RWPE2 (cell line): ENCODE measurements at regions not wholly inside any gene's neighbourhood (a gene's known extent, or its start where the extent isn't known, plus 50 kb on each side); places are given as distances from the start of the nearest gene placed in this dataset.

Source experiments
- ATAC-seq: fragments of 200-7000 bp; cut with Tn5 transposase; 3 replicates; pipeline ENCODE4 v1.9.1; 2021; ENCODE audit warnings: low read depth
- DNase-seq: peaks from one replicate; pipeline ENCODE4 v3.0.0-alpha.2; 2020; ENCODE audit warnings: low spot score
- H3K27ac ChIP-seq: fragments of 450-650 bp; 2 replicates; pipeline ENCODE4 v1.5.1; 2017; ENCODE audit warnings: mild to moderate bottlenecking; ENCODE audit not compliant: poor library complexity, severe bottlenecking
- H3K27me3 ChIP-seq: fragments of 250-450 bp; sonication (Bioruptor Pico); 2 replicates; pipeline ENCODE4 v1.5.1; 2021; ENCODE audit warnings: mild to moderate bottlenecking, moderate library complexity; ENCODE audit not compliant: insufficient read depth, poor library complexity, severe bottlenecking
- H3K36me3 ChIP-seq: fragments of 250-450 bp; sonication (Bioruptor Pico); 2 replicates; pipeline ENCODE4 v1.5.1; 2020; ENCODE audit warnings: low read depth, mild to moderate bottlenecking, moderate library complexity
- H3K4me1 ChIP-seq: fragments of 250-450 bp; sonication (Bioruptor Pico); 2 replicates; pipeline ENCODE4 v1.5.1; 2021; ENCODE audit warnings: mild to moderate bottlenecking, moderate library complexity; ENCODE audit not compliant: insufficient read depth, poor library complexity, severe bottlenecking
- H3K4me3 ChIP-seq: fragments of 250-450 bp; sonication (Bioruptor Pico); 2 replicates; pipeline ENCODE4 v1.5.1; 2021; ENCODE audit warnings: mild to moderate bottlenecking, moderate library complexity; ENCODE audit not compliant: severe bottlenecking
- H3K9me3 ChIP-seq: fragments of 250-450 bp; sonication (Bioruptor Pico); 2 replicates; pipeline ENCODE4 v1.5.1; 2021; ENCODE audit warnings: mild to moderate bottlenecking, moderate library complexity; ENCODE audit not compliant: severe bottlenecking
- CTCF ChIP-seq: fragments of 450-650 bp; IDR thresholded peaks from one replicate; pipeline ENCODE4 v1.5.1; 2017; ENCODE audit warnings: mild to moderate bottlenecking, moderate library complexity; ENCODE audit not compliant: poor library complexity, severe bottlenecking

- no peak overlapping the region for H3K27ac ChIP-seq
- ATAC-seq, result no peak
- DNase-seq, result no peak
- H3K27me3 ChIP-seq, result no peaks in the 10 kb centered on the region
- H3K4me1 ChIP-seq, result no peaks in the 10 kb centered on the region
- no peaks in the 10 kb centered on the region for H3K9me3 ChIP-seq
- H3K36me3 ChIP-seq, result no peaks in the 10 kb centered on the region
- no peak for TF ChIP-seq CTCF
- H3K4me3 ChIP-seq, result no peak overlapping the region
These were observed 400.4 kb downstream of the BTBD3 start for GRCh38 chr20:12318043-12318442.

- no peak for TF ChIP-seq CTCF
- H3K4me3 ChIP-seq, result no peak overlapping the region
- H3K27ac ChIP-seq, result no peak overlapping the region
- no peaks in the 10 kb centered on the region for H3K9me3 ChIP-seq
- ATAC-seq (no peak), DNase-seq (no peak)
- H3K4me1 ChIP-seq, result no peaks in the 10 kb centered on the region
- no peaks in the 10 kb centered on the region for H3K27me3 ChIP-seq
- no peaks in the 10 kb centered on the region for H3K36me3 ChIP-seq
These were observed 404.0 kb downstream of the BTBD3 start for GRCh38 chr20:12321736-12322135.

DNA sequence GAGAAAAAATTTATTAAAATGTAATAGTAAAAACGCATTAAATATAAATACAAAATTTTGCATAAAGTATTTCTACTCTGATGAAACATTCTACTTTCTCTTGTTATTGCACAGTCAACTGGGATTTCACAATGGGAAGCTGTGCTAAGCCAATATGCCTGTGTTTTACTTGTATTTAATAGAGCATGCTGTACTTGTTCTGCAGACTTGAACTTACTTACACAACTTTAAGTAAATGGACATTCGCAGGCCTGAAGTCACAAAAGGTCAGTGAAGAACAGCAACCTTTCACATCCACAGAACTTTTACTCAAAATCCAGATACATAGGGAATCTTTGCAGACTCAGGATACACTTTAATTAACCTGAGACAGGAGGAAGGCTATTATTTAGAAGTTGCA lies 409.5 kb downstream of the BTBD3 start:
- Histone ChIP-seq H3K4me3 (no peak overlapping the region), H3K9me3 (no peaks in the 10 kb centered on the region), H3K27me3 (no peaks in the 10 kb centered on the region), H3K4me1 (no peaks in the 10 kb centered on the region), H3K36me3 (no peaks in the 10 kb centered on the region), H3K27ac (no peak overlapping the region)
- TF ChIP-seq CTCF, result no peak
- no peak for ATAC-seq
- no peak for DNase-seq

DNA sequence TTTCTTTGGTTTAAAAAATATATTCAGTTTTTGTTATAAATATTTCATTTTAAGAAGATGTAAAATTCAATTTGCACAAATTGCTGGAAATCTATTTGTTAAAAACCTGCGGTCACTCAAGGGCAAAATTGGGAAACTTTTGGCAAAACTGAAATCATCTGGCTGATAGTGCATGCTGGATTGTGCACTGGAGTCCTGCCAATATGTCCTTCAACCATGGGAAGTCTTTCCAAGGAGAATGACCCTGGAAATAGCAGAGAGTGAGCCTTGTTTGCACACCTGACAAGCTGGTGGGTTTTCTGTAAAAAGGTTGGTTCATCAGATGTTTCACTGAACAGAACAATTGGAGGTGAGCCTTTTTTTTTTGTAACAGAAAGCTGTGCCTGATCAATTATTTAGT lies 413.5 kb downstream of the BTBD3 start:
- Histone ChIP-seq H3K27me3 (no peaks in the 10 kb centered on the region), H3K4me1 (no peaks in the 10 kb centered on the region), H3K27ac (no peak overlapping the region), H3K4me3 (no peak overlapping the region), H3K36me3 (no peaks in the 10 kb centered on the region), H3K9me3 (no peaks in the 10 kb centered on the region)
- DNase-seq (no peak), ATAC-seq (no peak)
- no peak for TF ChIP-seq CTCF

GRCh38 chr20:12337601-12338000 lies 419.9 kb downstream of the BTBD3 start:
- Histone ChIP-seq H3K9me3 (no peaks in the 10 kb centered on the region), H3K4me1 (no peaks in the 10 kb centered on the region), H3K36me3 (no peaks in the 10 kb centered on the region), H3K4me3 (no peak overlapping the region), H3K27me3 (peaks cover 3% of the 10 kb centered on the region), H3K27ac (no peak overlapping the region)
- ATAC-seq, result no peak
- no peak for TF ChIP-seq CTCF
- no peak for DNase-seq
